Keratinocyte (primary cell): ENCODE measurements at regions not wholly inside any gene's neighbourhood (a gene's known extent, or its start where the extent isn't known, plus 50 kb on each side); places are given as distances from the start of the nearest gene placed in this dataset.

Source experiments
- DNase-seq: peaks from one replicate; pipeline ENCODE4 v3.0.0-alpha.2; 2011; ENCODE audit warnings: low read depth, missing footprints, low spot score
- FAIRE-seq: peaks from 2 replicates; lab custom pipeline; 2011; peaks lifted over from hg19 to GRCh38; lab: Jason Lieb, UNC
- H2AFZ ChIP-seq: 2 replicates; pipeline ENCODE4 v1.6.0; 2012; ENCODE audit warnings: low read length, control low read depth, inconsistent platforms; ENCODE audit not compliant: control insufficient read depth
- H3K27ac ChIP-seq: 2 replicates; pipeline ENCODE4 v1.5.1; 2011; ENCODE audit warnings: low read length; ENCODE audit not compliant: control insufficient read depth, insufficient read depth
- H3K27me3 ChIP-seq: 3 replicates; pipeline ENCODE4 v1.6.0; 2011; ENCODE audit warnings: low read length; ENCODE audit not compliant: control insufficient read depth, insufficient read depth; ENCODE audit errors: extremely low read depth
- H3K36me3 ChIP-seq, 2 experiments: 2 replicates in 1 of 2; 3 replicates in 1 of 2; pipeline ENCODE4 v1.5.1; 2011; ENCODE audit warnings: low read length in 2 of 2, mild to moderate bottlenecking in 1 of 2; ENCODE audit not compliant: control insufficient read depth in 2 of 2, insufficient read depth in 2 of 2; ENCODE audit errors: extremely low read depth in 1 of 2
- H3K4me1 ChIP-seq: 3 replicates; pipeline ENCODE4 v1.5.1; 2011; ENCODE audit warnings: low read length; ENCODE audit not compliant: control insufficient read depth, insufficient read depth; ENCODE audit errors: extremely low read depth
- H3K4me2 ChIP-seq: 3 replicates; pipeline ENCODE4 v1.6.0; 2011; ENCODE audit warnings: low read depth, low read length; ENCODE audit not compliant: control insufficient read depth, insufficient read depth; ENCODE audit errors: extremely low read depth
- H3K4me3 ChIP-seq, 3 experiments: fragments of 200-600 bp in 1 of 3; sonication (generic) in 1 of 3; 2 replicates in 2 of 3; 3 replicates in 1 of 3; pipeline ENCODE4 v1.5.1; 2011 to 2016; ENCODE audit warnings: low read length in 3 of 3, mild to moderate bottlenecking in 3 of 3, control low read depth in 2 of 3, inconsistent platforms in 1 of 3, low read depth in 1 of 3, mixed read lengths in 1 of 3, mixed run types in 1 of 3, moderate library complexity in 1 of 3; ENCODE audit not compliant: control insufficient read depth in 2 of 3, insufficient read depth in 2 of 3; ENCODE audit errors: extremely low read depth in 1 of 3
- H3K79me2 ChIP-seq: 2 replicates; pipeline ENCODE4 v1.6.0; 2012; ENCODE audit warnings: low read length; ENCODE audit not compliant: control insufficient read depth, insufficient read depth
- H3K9ac ChIP-seq: 3 replicates; pipeline ENCODE4 v1.6.0; 2011; ENCODE audit warnings: low read length; ENCODE audit not compliant: control insufficient read depth, insufficient read depth; ENCODE audit errors: extremely low read depth
- H3K9me1 ChIP-seq: 3 replicates; pipeline ENCODE4 v1.6.0; 2011; ENCODE audit warnings: low read length; ENCODE audit not compliant: control insufficient read depth, insufficient read depth; ENCODE audit errors: extremely low read depth
- H3K9me3 ChIP-seq: 2 replicates; pipeline ENCODE4 v1.5.1; 2012; ENCODE audit warnings: low read depth, low read length; ENCODE audit not compliant: control insufficient read depth
- H4K20me1 ChIP-seq: 3 replicates; pipeline ENCODE4 v1.6.0; 2011; ENCODE audit warnings: low read length; ENCODE audit not compliant: control insufficient read depth, insufficient read depth; ENCODE audit errors: extremely low read depth
- CTCF ChIP-seq, 3 experiments: IDR thresholded peaks in 1 of 3; conservative IDR thresholded peaks in 1 of 3; optimal IDR thresholded peaks in 1 of 3; 2 replicates in 2 of 3; 3 replicates in 1 of 3; pipeline versions ENCODE3 to v1.5.1; 2011; ENCODE audit warnings: low read length in 3 of 3, mild to moderate bottlenecking in 3 of 3, moderate library complexity in 2 of 3, control low read depth in 1 of 3, inconsistent platforms in 1 of 3; ENCODE audit not compliant: insufficient read depth in 2 of 3; ENCODE audit errors: extremely low read depth in 1 of 3
- EZH2 ChIP-seq: IDR thresholded peaks from one replicate; pipeline ENCODE4 v1.6.1; 2012; ENCODE audit warnings: inconsistent platforms, mild to moderate bottlenecking, low read length, moderate library complexity
- dilution Hi-C: fragments of 300-500 bp; cut with MboI; formaldehyde crosslinking; loops from one replicate; pipeline ENCODE4 v1.7.0; 2020; ENCODE audit warnings: low sequenced_read_pairs; ENCODE audit not compliant: extremely low pct_ligation_motif_present

GRCh38 chr10:3475367-3475766 lies 302.8 kb upstream of the PITRM1 start:
- H3K4me2 ChIP-seq = no peak overlapping the region
- dilution Hi-C loops = no loop called here
- H3K27me3 ChIP-seq = no peaks in the 10 kb centered on the region
- H3K4me3 ChIP-seq = no peak overlapping the region
- DNase-seq = no peak
- H3K9me1 ChIP-seq = no peaks in the 10 kb centered on the region
- TF ChIP-seq CTCF (optimal IDR thresholded peaks at IDR 0.05 in 1 of 3, IDR thresholded peaks at IDR 0.05 in 1 of 3, conservative IDR thresholded peaks at IDR 0.05 in 1 of 3; ENCODE audit: extremely low read depth in 1 of 3, insufficient read depth in 2 of 3, low read length in 3 of 3) (no peak), EZH2 (no peak)
- no peaks in the 10 kb centered on the region for H3K36me3 ChIP-seq
- H3K27ac ChIP-seq = no peak overlapping the region
- no peaks in the 10 kb centered on the region for H3K9me3 ChIP-seq
- FAIRE-seq = no peak
- H3K79me2 ChIP-seq = no peaks in the 10 kb centered on the region
- H2AFZ ChIP-seq = no peak overlapping the region
- H3K9ac ChIP-seq = no peak overlapping the region
- peaks cover 25% of the 10 kb centered on the region for H3K4me1 ChIP-seq
- no peaks in the 10 kb centered on the region for H4K20me1 ChIP-seq

GRCh38 chr10:3474266-3474665 lies 301.7 kb upstream of the PITRM1 start:
- DNase-seq (no peak), FAIRE-seq (no peak)
- no peaks in the 10 kb centered on the region for H3K9me1 ChIP-seq
- H3K27me3 ChIP-seq = no peaks in the 10 kb centered on the region
- H3K9ac ChIP-seq = no peak overlapping the region
- no peak overlapping the region for H3K27ac ChIP-seq
- no peak for TF ChIP-seq CTCF (optimal IDR thresholded peaks at IDR 0.05 in 1 of 3, IDR thresholded peaks at IDR 0.05 in 1 of 3, conservative IDR thresholded peaks at IDR 0.05 in 1 of 3; ENCODE audit: extremely low read depth in 1 of 3, insufficient read depth in 2 of 3, low read length in 3 of 3)
- H3K4me1 ChIP-seq = peaks cover 31% of the 10 kb centered on the region
- no peaks in the 10 kb centered on the region for H3K9me3 ChIP-seq
- H4K20me1 ChIP-seq = no peaks in the 10 kb centered on the region
- no peak overlapping the region for H3K4me2 ChIP-seq
- dilution Hi-C loops = no loop called here
- no peaks in the 10 kb centered on the region for H3K36me3 ChIP-seq
- no peaks in the 10 kb centered on the region for H3K79me2 ChIP-seq
- no peak overlapping the region for H3K4me3 ChIP-seq
- no peak overlapping the region for H2AFZ ChIP-seq
